Cardiac fibroblast (primary cell): ENCODE measurements at regions not wholly inside any gene's neighbourhood (a gene's known extent, or its start where the extent isn't known, plus 50 kb on each side); places are given as distances from the start of the nearest gene placed in this dataset.

Source experiments
- DNase-seq, 2 donors: peaks; one replicate each; pipeline versions ENCODE4 v3.0.0 to v3.0.0-alpha.2; 2010; ENCODE audit warnings: low read depth in 2 of 2
- H3K4me3 ChIP-seq, 2 donors: replicated peaks in 1 of 2; 1 replicate in 1 of 2; 2 replicates in 1 of 2; pipeline ENCODE4 v1.5.1; 2011; ENCODE audit warnings: low read depth in 2 of 2, low read length in 2 of 2, mild to moderate bottlenecking in 2 of 2, moderate library complexity in 1 of 2
- CTCF ChIP-seq: IDR thresholded peaks from one replicate; pipeline ENCODE4 v1.5.1; 2011; ENCODE audit warnings: low read depth, mild to moderate bottlenecking, low read length, inconsistent platforms

GRCh38 chr3:118226206-118226605, 808.4 kb downstream of the IGSF11 start:
- no peak for DNase-seq
- H3K4me3 ChIP-seq = no peak overlapping the region
- TF ChIP-seq CTCF = no peak

GRCh38 chr3:118227191-118227590, 807.5 kb downstream of the IGSF11 start:
- DNase-seq = no peak
- TF ChIP-seq CTCF = no peak

GRCh38 chr3:118228151-118228550, 806.5 kb downstream of the IGSF11 start:
- no peak for TF ChIP-seq CTCF

More at GRCh38 chr3:118227191-118227590, 807.5 kb downstream of the IGSF11 start:
- no peak overlapping the region for H3K4me3 ChIP-seq

GRCh38 chr3:118229196-118229595, 805.5 kb downstream of the IGSF11 start:
- no peak overlapping the region for H3K4me3 ChIP-seq
- TF ChIP-seq CTCF = no peak
- no peak for DNase-seq

More at GRCh38 chr3:118228151-118228550, 806.5 kb downstream of the IGSF11 start:
- no peak for DNase-seq
- H3K4me3 ChIP-seq = no peak overlapping the region

- no peak for TF ChIP-seq CTCF
- no peak overlapping the region for H3K4me3 ChIP-seq
- no peak for DNase-seq
Observed at GRCh38 chr3:118231578-118231977, 803.1 kb downstream of the IGSF11 start.

- H3K4me3 ChIP-seq = no peak overlapping the region
- TF ChIP-seq CTCF = no peak
- no peak for DNase-seq
Observed at GRCh38 chr3:118239253-118239652, 795.4 kb downstream of the IGSF11 start.

GRCh38 chr3:118244761-118245160, 789.9 kb downstream of the IGSF11 start:
- no peak overlapping the region for H3K4me3 ChIP-seq
- no peak for TF ChIP-seq CTCF
- no peak for DNase-seq
